Keratinocyte (primary cell): ENCODE measurements at regions not wholly inside any gene's neighbourhood (a gene's known extent, or its start where the extent isn't known, plus 50 kb on each side); places are given as distances from the start of the nearest gene placed in this dataset.

Experiments used
- DNase-seq: peaks from one replicate; pipeline ENCODE4 v3.0.0-alpha.2; 2011; ENCODE audit warnings: low read depth, missing footprints, low spot score
- FAIRE-seq: peaks from 2 replicates; lab custom pipeline; 2011; peaks lifted over from hg19 to GRCh38; lab: Jason Lieb, UNC
- H2AFZ ChIP-seq: 2 replicates; pipeline ENCODE4 v1.6.0; 2012; ENCODE audit warnings: low read length, control low read depth, inconsistent platforms; ENCODE audit not compliant: control insufficient read depth
- H3K27ac ChIP-seq: 2 replicates; pipeline ENCODE4 v1.5.1; 2011; ENCODE audit warnings: low read length; ENCODE audit not compliant: control insufficient read depth, insufficient read depth
- H3K27me3 ChIP-seq: 3 replicates; pipeline ENCODE4 v1.6.0; 2011; ENCODE audit warnings: low read length; ENCODE audit not compliant: control insufficient read depth, insufficient read depth; ENCODE audit errors: extremely low read depth
- H3K36me3 ChIP-seq, 2 experiments: 2 replicates in 1 of 2; 3 replicates in 1 of 2; pipeline ENCODE4 v1.5.1; 2011; ENCODE audit warnings: low read length in 2 of 2, mild to moderate bottlenecking in 1 of 2; ENCODE audit not compliant: control insufficient read depth in 2 of 2, insufficient read depth in 2 of 2; ENCODE audit errors: extremely low read depth in 1 of 2
- H3K4me1 ChIP-seq: 3 replicates; pipeline ENCODE4 v1.5.1; 2011; ENCODE audit warnings: low read length; ENCODE audit not compliant: control insufficient read depth, insufficient read depth; ENCODE audit errors: extremely low read depth
- H3K4me2 ChIP-seq: 3 replicates; pipeline ENCODE4 v1.6.0; 2011; ENCODE audit warnings: low read depth, low read length; ENCODE audit not compliant: control insufficient read depth, insufficient read depth; ENCODE audit errors: extremely low read depth
- H3K4me3 ChIP-seq, 3 experiments: fragments of 200-600 bp in 1 of 3; sonication (generic) in 1 of 3; 2 replicates in 2 of 3; 3 replicates in 1 of 3; pipeline ENCODE4 v1.5.1; 2011 to 2016; ENCODE audit warnings: low read length in 3 of 3, mild to moderate bottlenecking in 3 of 3, control low read depth in 2 of 3, inconsistent platforms in 1 of 3, low read depth in 1 of 3, mixed read lengths in 1 of 3, mixed run types in 1 of 3, moderate library complexity in 1 of 3; ENCODE audit not compliant: control insufficient read depth in 2 of 3, insufficient read depth in 2 of 3; ENCODE audit errors: extremely low read depth in 1 of 3
- H3K79me2 ChIP-seq: 2 replicates; pipeline ENCODE4 v1.6.0; 2012; ENCODE audit warnings: low read length; ENCODE audit not compliant: control insufficient read depth, insufficient read depth
- H3K9ac ChIP-seq: 3 replicates; pipeline ENCODE4 v1.6.0; 2011; ENCODE audit warnings: low read length; ENCODE audit not compliant: control insufficient read depth, insufficient read depth; ENCODE audit errors: extremely low read depth
- H3K9me1 ChIP-seq: 3 replicates; pipeline ENCODE4 v1.6.0; 2011; ENCODE audit warnings: low read length; ENCODE audit not compliant: control insufficient read depth, insufficient read depth; ENCODE audit errors: extremely low read depth
- H3K9me3 ChIP-seq: 2 replicates; pipeline ENCODE4 v1.5.1; 2012; ENCODE audit warnings: low read depth, low read length; ENCODE audit not compliant: control insufficient read depth
- H4K20me1 ChIP-seq: 3 replicates; pipeline ENCODE4 v1.6.0; 2011; ENCODE audit warnings: low read length; ENCODE audit not compliant: control insufficient read depth, insufficient read depth; ENCODE audit errors: extremely low read depth
- CTCF ChIP-seq, 3 experiments: IDR thresholded peaks in 1 of 3; conservative IDR thresholded peaks in 1 of 3; optimal IDR thresholded peaks in 1 of 3; 2 replicates in 2 of 3; 3 replicates in 1 of 3; pipeline versions ENCODE3 to v1.5.1; 2011; ENCODE audit warnings: low read length in 3 of 3, mild to moderate bottlenecking in 3 of 3, moderate library complexity in 2 of 3, control low read depth in 1 of 3, inconsistent platforms in 1 of 3; ENCODE audit not compliant: insufficient read depth in 2 of 3; ENCODE audit errors: extremely low read depth in 1 of 3
- EZH2 ChIP-seq: IDR thresholded peaks from one replicate; pipeline ENCODE4 v1.6.1; 2012; ENCODE audit warnings: inconsistent platforms, mild to moderate bottlenecking, low read length, moderate library complexity
- dilution Hi-C: fragments of 300-500 bp; cut with MboI; formaldehyde crosslinking; loops from one replicate; pipeline ENCODE4 v1.7.0; 2020; ENCODE audit warnings: low sequenced_read_pairs; ENCODE audit not compliant: extremely low pct_ligation_motif_present

GRCh38 chr13:107516517-107516916, 698.8 kb downstream of the LIG4 start:
- H3K27me3 ChIP-seq: no peaks in the 10 kb centered on the region
- H3K4me3 ChIP-seq: no peak overlapping the region
- no peaks in the 10 kb centered on the region for H3K9me1 ChIP-seq
- H4K20me1 ChIP-seq: no peaks in the 10 kb centered on the region
- dilution Hi-C loops: no loop called here
- no peak overlapping the region for H3K9ac ChIP-seq
- H3K27ac ChIP-seq: no peak overlapping the region
- TF ChIP-seq EZH2 (no peak), CTCF (optimal IDR thresholded peaks at IDR 0.05 in 1 of 3, IDR thresholded peaks at IDR 0.05 in 1 of 3, conservative IDR thresholded peaks at IDR 0.05 in 1 of 3; ENCODE audit: extremely low read depth in 1 of 3, insufficient read depth in 2 of 3, low read length in 3 of 3) (no peak)
- no peaks in the 10 kb centered on the region for H3K4me1 ChIP-seq
- DNase-seq (no peak), FAIRE-seq (no peak)
- H3K36me3 ChIP-seq: no peaks in the 10 kb centered on the region
- no peaks in the 10 kb centered on the region for H3K9me3 ChIP-seq
- H2AFZ ChIP-seq: no peak overlapping the region
- H3K79me2 ChIP-seq: no peaks in the 10 kb centered on the region
- H3K4me2 ChIP-seq: no peak overlapping the region

GRCh38 chr13:107512551-107512950, 702.8 kb downstream of the LIG4 start:
- Histone ChIP-seq H3K9ac (no peak overlapping the region), H4K20me1 (no peaks in the 10 kb centered on the region), H3K4me3 (no peak overlapping the region), H3K36me3 (no peaks in the 10 kb centered on the region), H3K9me1 (no peaks in the 10 kb centered on the region), H3K79me2 (no peaks in the 10 kb centered on the region), H3K9me3 (no peaks in the 10 kb centered on the region), H3K4me2 (no peak overlapping the region), H3K27ac (no peak overlapping the region), H3K4me1 (no peaks in the 10 kb centered on the region), H3K27me3 (no peaks in the 10 kb centered on the region), H2AFZ (no peak overlapping the region)
- TF ChIP-seq CTCF (optimal IDR thresholded peaks at IDR 0.05 in 1 of 3, IDR thresholded peaks at IDR 0.05 in 1 of 3, conservative IDR thresholded peaks at IDR 0.05 in 1 of 3; ENCODE audit: extremely low read depth in 1 of 3, insufficient read depth in 2 of 3, low read length in 3 of 3): no peak
- no peak for TF ChIP-seq EZH2
- DNase-seq (no peak), FAIRE-seq (no peak)
- dilution Hi-C loops: no loop called here
